Activated CD8-positive, alpha-beta T cell treated with anti-CD3 and anti-CD28 coated beads for 36 hours (primary cell): ENCODE measurements at regions not wholly inside any gene's neighbourhood (a gene's known extent, or its start where the extent isn't known, plus 50 kb on each side); places are given as distances from the start of the nearest gene placed in this dataset.
"Not testable (repeated sequence)": the region's sequence is repeated elsewhere in the genome, so short reads cannot be mapped to it uniquely, and the experiment has no call there.

ENCODE experiments used
- ATAC-seq: fragments of 200-7000 bp; cut with Tn5 transposase; one replicate; pipeline ENCODE4 v1.10.0; 2021; ENCODE audit warnings: mild to moderate bottlenecking, moderate library complexity
- CTCF ChIA-PET: fragments of 350-600 bp; sonication (Branson Sonifier 250); formaldehyde crosslinking; loops from one replicate; lab custom pipeline; 2021; ENCODE audit warnings: antibody characterized with exemption; lab: Charles Lee
- POLR2A ChIA-PET: fragments of 350-600 bp; sonication (Branson Sonifier 250); formaldehyde crosslinking; loops from one replicate; lab custom pipeline; 2021; ENCODE audit warnings: antibody characterized with exemption; lab: Charles Lee
- DNase-seq: peaks from one replicate; pipeline ENCODE4 v3.0.0-alpha.2; 2020
- H3K27ac Mint-ChIP-seq: one replicate; pipeline ENCODE4 v1.8.0; 2021; ENCODE audit warnings: mild to moderate bottlenecking, mixed read lengths
- H3K27me3 Mint-ChIP-seq: one replicate; pipeline ENCODE4 v1.8.0; 2021; ENCODE audit warnings: mixed read lengths
- H3K36me3 Mint-ChIP-seq: one replicate; pipeline ENCODE4 v1.8.0; 2021; ENCODE audit warnings: low read depth, mixed read lengths
- H3K4me1 Mint-ChIP-seq: one replicate; pipeline ENCODE4 v1.8.0; 2021; ENCODE audit warnings: low read depth, mixed read lengths
- H3K4me3 Mint-ChIP-seq: one replicate; pipeline ENCODE4 v1.8.0; 2021; ENCODE audit warnings: mild to moderate bottlenecking, moderate library complexity, mixed read lengths
- H3K9me3 Mint-ChIP-seq: one replicate; pipeline ENCODE4 v1.8.0; 2021; ENCODE audit warnings: mixed read lengths
- intact Hi-C: fragments of 100-400 bp; cut with micrococcal nuclease; formaldehyde crosslinking; loops from one replicate; pipeline ENCODE4 v1.10.0; 2022
- TF ChIP-seq, protein P1 (sequence below): fragments of 200-600 bp; IDR thresholded peaks from one replicate; pipeline ENCODE4 v1.8.0; 2022; ENCODE audit warnings: antibody characterized with exemption, mild to moderate bottlenecking

GRCh38 chr9:135179041-135179440, 91.6 kb downstream of the OLFM1 start:
- ChIA-PET CTCF (no interaction called here), POLR2A (no interaction called here)
- H3K4me1 Mint-ChIP-seq = no peaks in the 10 kb centered on the region
- TF ChIP-seq, protein P1, sequence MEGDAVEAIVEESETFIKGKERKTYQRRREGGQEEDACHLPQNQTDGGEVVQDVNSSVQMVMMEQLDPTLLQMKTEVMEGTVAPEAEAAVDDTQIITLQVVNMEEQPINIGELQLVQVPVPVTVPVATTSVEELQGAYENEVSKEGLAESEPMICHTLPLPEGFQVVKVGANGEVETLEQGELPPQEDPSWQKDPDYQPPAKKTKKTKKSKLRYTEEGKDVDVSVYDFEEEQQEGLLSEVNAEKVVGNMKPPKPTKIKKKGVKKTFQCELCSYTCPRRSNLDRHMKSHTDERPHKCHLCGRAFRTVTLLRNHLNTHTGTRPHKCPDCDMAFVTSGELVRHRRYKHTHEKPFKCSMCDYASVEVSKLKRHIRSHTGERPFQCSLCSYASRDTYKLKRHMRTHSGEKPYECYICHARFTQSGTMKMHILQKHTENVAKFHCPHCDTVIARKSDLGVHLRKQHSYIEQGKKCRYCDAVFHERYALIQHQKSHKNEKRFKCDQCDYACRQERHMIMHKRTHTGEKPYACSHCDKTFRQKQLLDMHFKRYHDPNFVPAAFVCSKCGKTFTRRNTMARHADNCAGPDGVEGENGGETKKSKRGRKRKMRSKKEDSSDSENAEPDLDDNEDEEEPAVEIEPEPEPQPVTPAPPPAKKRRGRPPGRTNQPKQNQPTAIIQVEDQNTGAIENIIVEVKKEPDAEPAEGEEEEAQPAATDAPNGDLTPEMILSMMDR = no peak
- H3K4me3 Mint-ChIP-seq = no peak overlapping the region
- ATAC-seq = no peak
- no peak overlapping the region for H3K27ac Mint-ChIP-seq
- no peaks in the 10 kb centered on the region for H3K27me3 Mint-ChIP-seq
- intact Hi-C loops = no loop called here
- no peaks in the 10 kb centered on the region for H3K9me3 Mint-ChIP-seq
- DNase-seq = no peak
- no peaks in the 10 kb centered on the region for H3K36me3 Mint-ChIP-seq

DNA sequence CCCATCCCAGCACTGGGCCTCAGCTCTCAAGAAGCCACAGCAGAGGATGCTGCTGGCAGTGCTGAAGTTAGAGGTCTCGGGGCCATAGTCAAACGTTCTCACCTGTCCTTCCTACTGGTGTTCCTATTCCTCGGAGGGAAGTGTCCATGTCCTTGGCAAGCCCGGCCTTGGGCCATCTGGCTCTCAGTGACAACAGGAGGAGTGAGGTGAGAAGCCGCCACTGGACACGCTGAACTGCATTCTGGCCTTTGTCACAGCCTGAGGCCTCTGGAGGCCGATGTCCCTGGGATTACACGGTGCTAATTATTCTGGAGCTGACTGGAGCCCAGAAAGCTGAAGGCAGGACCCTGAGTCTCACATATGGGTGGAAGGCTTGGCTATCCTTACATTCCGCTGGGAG, 92.5 kb downstream of the OLFM1 start:
- CTCF ChIA-PET = no interaction called here
- Mint-ChIP-seq H3K27ac (no peak overlapping the region), H3K4me3 (no peak overlapping the region), H3K9me3 (no peaks in the 10 kb centered on the region), H3K36me3 (no peaks in the 10 kb centered on the region), H3K4me1 (no peaks in the 10 kb centered on the region), H3K27me3 (no peaks in the 10 kb centered on the region)
- intact Hi-C loops = no loop called here
- POLR2A ChIA-PET = no interaction called here
- no peak for ATAC-seq
- no peak for DNase-seq
- TF ChIP-seq, protein P1 = no peak

GRCh38 chr9:135180586-135180985, 93.1 kb downstream of the OLFM1 start:
- Mint-ChIP-seq H3K4me3 (no peak overlapping the region), H3K4me1 (no peaks in the 10 kb centered on the region), H3K9me3 (no peaks in the 10 kb centered on the region), H3K27me3 (no peaks in the 10 kb centered on the region), H3K36me3 (no peaks in the 10 kb centered on the region), H3K27ac (no peak overlapping the region)
- ATAC-seq (no peak), DNase-seq (no peak)
- POLR2A ChIA-PET = no interaction called here
- intact Hi-C loops = no loop called here
- TF ChIP-seq, protein P1 = no peak
- CTCF ChIA-PET = no interaction called here

GRCh38 chr9:135181336-135181735, 93.9 kb downstream of the OLFM1 start:
- no peaks in the 10 kb centered on the region for H3K27me3 Mint-ChIP-seq
- TF ChIP-seq, protein P1 = no peak
- intact Hi-C loops = no loop called here
- ChIA-PET POLR2A (no interaction called here), CTCF (no interaction called here)
- H3K4me3 Mint-ChIP-seq = no peak overlapping the region
- DNase-seq (no peak), ATAC-seq (no peak)
- no peaks in the 10 kb centered on the region for H3K4me1 Mint-ChIP-seq
- H3K36me3 Mint-ChIP-seq = no peaks in the 10 kb centered on the region
- H3K27ac Mint-ChIP-seq = no peak overlapping the region
- no peaks in the 10 kb centered on the region for H3K9me3 Mint-ChIP-seq

DNA sequence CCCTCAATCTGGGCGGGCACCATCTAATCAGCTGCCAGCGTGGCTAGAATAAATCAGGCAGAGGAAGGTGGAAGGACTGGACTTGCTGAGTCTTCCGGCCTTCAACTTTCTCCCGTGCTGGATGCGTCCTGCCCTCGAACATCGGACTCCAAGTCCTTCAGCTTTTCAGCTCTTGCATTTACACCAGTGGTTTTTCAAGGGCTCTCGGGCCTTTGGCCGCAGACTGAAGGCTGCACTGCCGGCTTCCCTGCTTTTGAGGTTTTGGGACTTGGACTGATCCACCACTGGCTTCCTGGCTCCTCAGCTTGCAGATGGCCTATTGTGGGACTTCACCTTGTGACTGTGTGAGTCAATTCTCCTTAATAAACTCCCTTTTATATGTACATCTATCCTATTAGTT, 94.4 kb downstream of the OLFM1 start:
- intact Hi-C loops, H3K27me3 Mint-ChIP-seq, H3K27ac Mint-ChIP-seq, DNase-seq, ATAC-seq, H3K4me1 Mint-ChIP-seq, POLR2A ChIA-PET, H3K36me3 Mint-ChIP-seq, H3K4me3 Mint-ChIP-seq, H3K9me3 Mint-ChIP-seq, CTCF ChIA-PET: not testable (repeated sequence)

- ATAC-seq = no peak
- H3K27me3 Mint-ChIP-seq = peaks cover 1% of the 10 kb centered on the region
- H3K9me3 Mint-ChIP-seq = no peaks in the 10 kb centered on the region
- no peak for DNase-seq
- H3K27ac Mint-ChIP-seq = no peak overlapping the region
- no peak overlapping the region for H3K4me3 Mint-ChIP-seq
- H3K4me1 Mint-ChIP-seq = no peaks in the 10 kb centered on the region
- ChIA-PET CTCF (no interaction called here), POLR2A (no interaction called here)
- intact Hi-C loops = no loop called here
- TF ChIP-seq, protein P1 = no peak
- no peaks in the 10 kb centered on the region for H3K36me3 Mint-ChIP-seq
These were observed 95.6 kb downstream of the OLFM1 start for GRCh38 chr9:135183069-135183468.
